GM18868 (cell line): ENCODE measurements at regions not wholly inside any gene's neighbourhood (a gene's known extent, or its start where the extent isn't known, plus 50 kb on each side); places are given as distances from the start of the nearest gene placed in this dataset.
"Not testable (repeated sequence)": the region's sequence is repeated elsewhere in the genome, so short reads cannot be mapped to it uniquely, and the experiment has no call there.

ENCODE experiments used
- ATAC-seq: cut with Tn5 transposase; IDR thresholded peaks from one replicate; pipeline ENCODE4 v1.9.1; 2021; ENCODE audit warnings: mild to moderate bottlenecking, moderate library complexity; ENCODE audit not compliant: unreplicated experiment

DNA sequence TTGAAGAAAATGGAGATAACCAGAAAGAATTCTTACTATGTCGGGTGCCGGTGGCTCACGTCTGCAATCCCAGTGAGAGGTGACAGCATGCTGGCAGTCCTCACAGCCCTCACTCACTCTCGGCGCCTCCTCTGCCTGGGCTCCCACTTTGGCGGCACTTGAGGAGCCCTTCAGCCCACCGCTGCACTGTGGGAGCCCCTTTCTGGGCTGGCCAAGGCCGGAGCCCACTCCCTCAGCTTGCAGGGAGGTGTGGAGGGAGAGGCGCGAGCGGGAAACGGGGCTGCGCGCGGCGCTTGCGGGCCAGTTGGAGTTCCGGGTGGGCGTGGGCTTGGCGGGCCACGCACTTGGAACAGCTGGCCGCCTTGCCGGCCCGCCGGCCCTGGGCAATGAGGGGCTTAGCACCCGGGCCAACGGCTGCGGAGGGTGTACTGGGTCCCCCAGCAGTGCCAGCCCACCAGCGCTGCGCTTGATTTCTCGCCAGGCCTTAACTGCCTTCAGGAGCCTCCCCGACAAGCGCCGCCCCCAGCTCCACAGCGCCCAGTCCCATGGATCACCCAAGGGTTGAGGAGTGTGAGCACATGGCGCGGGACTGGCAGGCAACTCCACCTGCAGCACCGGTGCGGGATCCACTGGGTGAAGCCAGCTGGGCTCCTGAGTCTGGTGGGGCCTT lies 1672.5 kb upstream of the B3GALT2 start:
- not testable (repeated sequence) for ATAC-seq

DNA sequence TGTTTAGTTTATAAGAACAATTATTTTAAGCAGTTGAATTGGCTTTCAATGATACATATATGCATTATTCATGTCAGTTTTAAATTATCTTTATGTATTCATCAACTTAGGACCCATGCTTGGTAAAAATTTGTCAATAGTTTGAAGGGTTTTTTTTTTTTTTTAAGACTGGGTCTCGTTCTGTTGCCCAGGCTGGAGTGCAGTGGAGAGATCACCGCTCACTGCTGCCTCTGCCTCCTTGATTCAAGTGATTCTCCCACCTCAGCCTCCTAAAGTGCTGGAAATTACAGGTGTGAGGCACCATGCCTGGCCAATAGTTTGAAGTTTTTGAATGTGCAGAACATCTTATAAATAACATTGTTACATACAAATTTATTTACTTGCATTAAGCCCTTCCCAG lies 1671.0 kb upstream of the B3GALT2 start:
- ATAC-seq, result no peak

DNA sequence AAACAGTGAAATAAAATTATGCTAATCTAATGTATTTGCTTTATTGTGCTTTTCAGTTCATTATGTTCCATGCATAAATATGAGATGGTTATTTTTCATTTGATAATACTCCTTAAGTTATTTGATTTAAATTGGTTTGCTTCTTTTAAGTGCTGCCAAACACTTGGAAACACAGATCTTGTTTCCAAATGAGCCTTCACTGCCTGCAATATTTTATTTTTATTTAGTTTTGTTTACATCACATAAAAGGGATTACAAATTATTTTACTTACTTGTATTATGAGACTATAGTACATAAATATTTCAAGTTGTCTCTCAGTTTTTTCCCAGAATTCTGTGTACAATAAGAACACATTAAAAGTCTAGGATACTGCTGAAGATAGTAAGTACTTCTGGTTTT lies 1662.4 kb upstream of the B3GALT2 start:
- no peak for ATAC-seq

DNA sequence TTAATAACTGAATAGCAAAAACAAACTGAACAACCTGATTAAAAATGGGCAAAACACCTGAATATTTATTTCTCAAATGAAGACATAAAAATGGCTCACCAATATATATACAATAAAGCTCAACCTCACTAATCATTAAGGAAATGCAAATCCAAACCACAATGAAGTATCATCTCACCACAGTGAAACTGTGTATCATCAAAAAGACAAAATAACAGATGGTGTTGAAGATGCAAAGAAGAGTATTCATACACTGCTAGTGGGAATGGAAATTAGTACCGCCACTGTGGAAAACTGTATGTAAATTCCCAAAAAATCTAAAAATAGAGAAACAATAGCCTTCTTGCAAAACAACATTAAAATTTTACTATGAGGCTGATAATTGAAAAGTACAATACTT lies 1660.1 kb upstream of the B3GALT2 start:
- ATAC-seq, result no peak

DNA sequence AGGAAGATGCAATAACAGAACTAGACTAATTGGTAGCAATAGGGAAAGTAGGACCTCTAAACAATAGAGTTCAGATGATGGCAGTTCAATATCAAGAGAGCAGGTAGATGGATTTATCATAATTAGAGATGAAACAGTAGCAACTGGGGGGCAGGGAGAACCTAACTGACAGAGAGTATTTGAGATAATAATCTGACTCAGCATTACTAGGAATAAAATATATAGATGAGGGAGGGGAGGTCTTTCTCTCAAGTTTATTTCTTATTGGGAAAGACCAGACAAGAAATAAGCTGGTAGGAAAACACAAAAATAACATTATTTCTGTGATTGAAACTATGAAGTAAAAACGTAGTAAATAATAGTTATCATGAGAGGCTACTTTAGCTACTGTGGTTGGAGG lies 1656.7 kb upstream of the B3GALT2 start:
- no peak for ATAC-seq

DNA sequence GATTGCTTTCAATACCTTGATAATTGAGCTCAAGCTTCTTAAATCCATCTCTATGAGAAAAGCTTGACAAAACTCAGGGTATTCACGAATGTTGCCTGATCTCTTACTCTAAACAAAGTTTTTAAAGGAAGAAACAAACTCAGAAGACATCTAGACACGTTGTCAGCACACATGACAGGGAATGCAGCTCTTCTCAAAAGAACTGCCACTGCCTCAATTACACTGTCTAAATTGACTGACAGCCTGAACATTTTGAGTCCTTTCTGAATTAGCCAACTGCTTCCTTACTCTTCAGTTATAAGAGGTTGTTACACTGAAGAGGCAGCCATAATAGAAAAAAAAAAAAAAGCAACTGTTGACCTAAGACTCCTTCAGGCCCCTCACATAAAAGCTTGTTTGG lies 1646.7 kb upstream of the B3GALT2 start:
- ATAC-seq, result no peak

DNA sequence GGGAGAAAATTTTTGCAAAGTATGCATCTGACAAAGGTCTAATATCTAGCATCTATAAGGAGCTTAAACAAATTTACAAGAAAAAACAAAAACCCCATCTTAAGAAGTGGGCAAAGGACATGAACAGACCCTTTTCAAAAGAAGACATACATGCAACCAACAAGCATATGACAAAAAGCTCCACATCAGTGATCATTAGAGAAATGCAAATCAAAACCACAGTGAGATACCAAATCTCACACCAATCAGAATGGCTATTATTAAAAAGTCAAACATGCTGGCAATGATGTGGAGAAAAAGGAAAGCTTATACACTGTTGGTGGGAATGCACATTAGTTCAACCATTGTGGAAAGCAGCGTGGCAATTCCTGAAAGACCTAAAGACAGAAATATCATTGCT lies 1645.2 kb upstream of the B3GALT2 start:
- not testable (repeated sequence) for ATAC-seq

DNA sequence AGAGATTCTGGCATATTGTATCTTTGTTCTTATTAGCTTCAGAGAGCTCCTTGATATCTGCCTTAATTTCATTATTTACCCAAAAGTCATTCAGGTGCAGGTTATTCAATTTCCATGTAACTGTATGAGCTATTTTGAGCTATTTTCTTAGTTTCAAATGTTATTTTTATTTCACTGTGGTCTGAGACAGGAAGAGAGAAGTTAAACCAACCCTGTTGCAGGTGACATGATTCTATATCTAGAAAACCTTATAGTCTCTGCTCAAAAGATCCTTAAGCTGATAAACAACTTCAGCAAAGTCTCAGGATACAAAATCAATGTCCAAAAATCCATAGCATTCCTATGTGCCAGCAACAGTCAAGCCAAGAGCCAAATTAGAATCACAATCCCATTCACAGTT lies 1644.0 kb upstream of the B3GALT2 start:
- peak; percentile 86 for ATAC-seq

DNA sequence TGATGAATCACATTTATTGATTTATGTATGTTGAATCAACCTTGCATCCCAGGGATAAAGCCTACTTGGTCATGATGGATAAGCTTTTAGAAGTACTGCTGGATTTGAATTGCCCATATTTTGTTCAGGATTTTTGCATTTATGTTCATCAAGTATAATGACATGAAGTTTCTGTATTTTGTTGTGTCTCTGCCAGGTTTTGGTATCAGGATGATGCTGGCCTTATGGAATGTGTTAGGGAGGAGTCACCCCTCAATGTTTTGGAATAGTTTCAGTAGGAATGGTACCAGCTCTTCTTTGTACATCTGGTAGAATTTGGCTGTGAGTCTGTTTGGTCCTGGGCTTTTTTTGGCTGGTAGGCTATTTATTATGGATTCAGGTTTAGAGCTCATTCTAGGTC lies 1643.1 kb upstream of the B3GALT2 start:
- ATAC-seq, result no peak

DNA sequence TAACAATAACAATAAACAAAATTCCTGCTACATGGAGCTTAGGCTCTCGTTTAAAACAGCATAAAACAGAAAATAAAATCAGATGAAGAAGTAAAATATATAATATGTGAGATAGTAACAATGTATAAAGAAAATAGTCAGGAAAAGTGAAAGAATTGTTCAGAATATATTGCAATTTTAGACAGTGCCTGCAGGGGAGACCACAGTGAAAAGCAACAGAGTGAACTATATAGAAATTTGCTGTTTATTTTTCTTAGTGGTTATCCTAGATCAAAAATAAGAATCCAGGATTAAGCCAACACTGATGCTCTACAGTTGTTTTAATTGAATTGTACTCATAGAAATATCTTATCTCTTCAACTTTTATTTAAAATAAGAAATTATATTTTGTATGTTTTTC lies 1639.0 kb upstream of the B3GALT2 start:
- no peak for ATAC-seq

DNA sequence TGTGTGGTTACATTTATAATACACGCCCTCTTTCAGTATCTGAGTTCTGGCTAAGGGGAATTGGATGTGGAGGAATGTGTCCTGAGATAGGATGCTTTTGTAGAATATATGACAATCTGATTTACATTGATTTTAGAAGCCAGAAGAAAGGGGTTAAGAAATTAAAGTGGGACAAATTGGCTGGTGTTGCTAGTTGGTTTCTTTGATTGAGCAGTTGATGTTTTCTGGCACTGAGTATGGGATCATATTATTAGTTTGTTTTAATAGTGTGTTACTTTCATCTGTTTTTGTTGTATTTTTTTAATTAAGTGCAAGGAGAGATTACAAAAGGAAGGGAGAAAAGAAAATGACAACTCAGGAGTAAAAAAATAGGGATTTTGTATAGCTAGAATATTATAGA lies 1634.7 kb upstream of the B3GALT2 start:
- no peak for ATAC-seq

DNA sequence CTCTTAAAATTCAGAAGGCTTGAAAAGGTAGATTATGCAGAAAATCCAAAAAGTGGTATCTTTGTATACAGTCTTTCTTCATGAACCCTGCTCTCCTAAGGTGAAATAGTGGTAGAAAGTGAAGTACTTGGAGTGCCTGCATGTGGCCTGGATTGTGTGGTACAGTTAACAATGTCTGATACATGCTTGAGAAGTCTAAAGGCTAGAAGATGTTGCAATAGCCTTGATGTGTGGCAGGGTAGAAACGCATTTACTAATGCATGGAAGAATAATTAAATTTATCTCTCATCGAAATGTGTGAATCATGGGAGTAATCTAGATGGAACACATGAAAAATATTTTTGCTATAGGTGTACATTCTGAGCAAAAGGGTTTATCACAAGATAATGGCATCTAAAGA lies 1632.3 kb upstream of the B3GALT2 start:
- no peak for ATAC-seq

DNA sequence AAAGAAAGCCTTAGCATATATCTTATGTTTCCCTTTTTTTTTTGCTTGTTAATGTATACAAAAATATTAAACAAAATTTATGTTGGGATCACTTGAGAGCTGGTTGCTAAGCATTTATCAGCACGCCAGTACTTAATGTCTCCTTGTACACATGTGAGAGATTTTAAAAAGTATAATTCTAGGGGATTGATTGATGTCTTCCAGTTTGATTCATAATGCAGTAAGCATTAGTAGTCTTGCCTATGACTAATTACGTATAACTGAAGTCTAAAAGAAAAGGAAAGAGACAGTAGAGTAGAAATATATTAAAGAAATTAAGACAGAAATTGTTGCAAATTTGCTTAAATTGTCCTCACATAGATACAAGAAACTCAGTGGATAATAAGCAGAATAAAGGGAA lies 1630.4 kb upstream of the B3GALT2 start:
- ATAC-seq, result no peak

DNA sequence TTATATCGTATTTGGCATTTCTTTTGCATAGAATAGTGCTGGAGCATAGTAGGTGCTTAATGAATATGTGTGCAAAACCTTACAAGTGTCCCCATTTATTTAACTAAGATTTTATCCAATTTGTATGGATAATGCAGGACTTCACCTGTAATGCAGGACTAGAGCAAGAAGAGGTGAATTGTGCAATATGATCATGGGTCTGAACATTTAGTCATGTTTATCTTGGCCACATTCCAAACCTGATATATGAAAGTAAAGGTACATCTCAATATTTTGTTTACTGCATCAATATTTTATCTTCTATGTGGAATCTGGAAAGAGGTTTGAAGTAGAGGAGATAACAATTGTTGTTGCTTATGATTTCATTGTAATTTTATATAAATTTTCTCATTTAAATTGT lies 1626.7 kb upstream of the B3GALT2 start:
- ATAC-seq, result no peak

DNA sequence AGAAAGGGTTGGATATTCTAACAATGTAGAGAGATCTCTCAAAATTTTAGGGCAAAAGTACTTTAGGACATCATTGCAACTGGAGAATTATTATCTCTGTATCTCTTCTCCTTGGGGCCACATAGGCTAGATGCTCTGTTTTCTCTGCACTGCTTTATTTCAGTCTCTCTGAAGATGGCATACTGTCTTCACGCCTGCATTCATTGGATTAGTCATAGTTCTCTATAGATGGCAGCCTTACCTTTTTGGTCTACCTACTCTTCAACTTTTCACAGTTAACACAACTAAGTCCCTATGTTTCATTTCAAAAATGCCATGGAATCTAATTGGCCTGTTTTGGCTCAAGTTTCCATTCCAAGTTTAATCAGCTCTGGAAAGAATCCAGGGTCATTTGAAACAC lies 1623.3 kb upstream of the B3GALT2 start:
- peak; percentile 59 for ATAC-seq

DNA sequence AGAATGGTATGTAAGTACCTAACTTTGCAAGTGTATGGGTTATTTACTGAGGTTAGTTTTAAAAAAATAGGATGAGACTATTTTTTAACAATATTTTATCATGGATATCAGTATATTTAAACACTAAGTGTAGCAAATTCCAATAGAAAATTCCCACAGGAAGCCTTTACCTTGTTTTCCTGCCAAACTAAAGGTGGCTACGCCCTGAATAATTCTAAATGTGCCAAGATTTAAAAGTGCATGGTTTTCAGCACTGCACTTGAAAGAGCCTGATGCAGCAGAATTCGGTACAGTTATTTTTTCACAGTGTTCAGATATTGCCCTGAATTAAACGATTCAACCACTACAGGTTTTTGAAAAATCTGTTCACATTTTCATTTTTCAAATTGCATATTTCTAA lies 1622.8 kb upstream of the B3GALT2 start:
- ATAC-seq, result no peak

DNA sequence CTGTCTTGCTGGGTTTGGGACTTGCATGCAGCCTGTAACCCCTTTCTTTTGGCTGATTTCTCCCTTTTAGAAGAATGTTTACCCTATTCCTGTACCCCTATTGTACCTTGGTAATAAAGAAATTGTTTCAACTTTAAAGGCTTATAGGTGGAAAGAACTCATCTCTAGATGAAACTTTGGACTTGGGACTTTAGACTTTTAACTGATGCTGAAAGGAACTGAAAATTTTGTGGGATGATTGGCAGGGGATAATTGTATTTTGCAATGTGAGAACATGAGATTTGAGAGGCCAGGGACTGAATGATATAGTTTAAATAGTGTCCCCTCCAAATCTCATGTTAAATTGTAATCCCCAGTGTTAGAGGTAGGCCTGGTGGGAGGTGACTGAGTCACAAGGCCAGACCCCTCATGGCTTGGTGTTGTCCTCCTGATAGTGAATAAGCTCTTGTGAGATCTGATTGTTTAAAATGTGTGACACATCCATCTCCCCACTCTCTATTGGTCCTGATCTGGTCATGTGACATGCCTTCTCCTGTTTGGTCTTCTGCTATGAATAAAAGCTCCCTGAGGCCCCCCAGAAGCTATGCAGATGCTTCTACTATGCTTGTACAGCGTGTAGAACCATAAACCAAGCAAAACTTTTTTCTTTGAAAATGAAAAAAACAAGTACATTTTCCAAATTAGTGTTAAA lies 1621.3 kb upstream of the B3GALT2 start:
- ATAC-seq, result no peak

DNA sequence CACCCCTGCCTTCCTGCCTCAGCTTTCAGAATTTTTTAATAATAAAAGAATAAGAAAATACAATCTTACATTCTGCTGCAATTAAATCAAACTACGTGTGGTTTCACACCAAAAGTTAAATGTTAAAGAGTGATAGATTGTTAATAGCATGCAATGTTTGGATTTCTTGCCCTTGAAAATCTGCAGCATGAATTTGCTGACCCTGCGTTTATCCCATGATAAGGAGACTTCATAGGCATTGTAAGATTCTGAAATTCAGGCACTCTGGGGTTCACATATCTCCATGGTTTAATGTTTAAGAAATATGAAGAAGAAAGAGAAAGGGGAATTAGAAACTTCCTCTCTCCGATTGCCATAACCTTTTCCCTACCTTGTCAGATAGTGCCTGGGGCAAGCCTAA lies 1616.2 kb upstream of the B3GALT2 start:
- no peak for ATAC-seq

DNA sequence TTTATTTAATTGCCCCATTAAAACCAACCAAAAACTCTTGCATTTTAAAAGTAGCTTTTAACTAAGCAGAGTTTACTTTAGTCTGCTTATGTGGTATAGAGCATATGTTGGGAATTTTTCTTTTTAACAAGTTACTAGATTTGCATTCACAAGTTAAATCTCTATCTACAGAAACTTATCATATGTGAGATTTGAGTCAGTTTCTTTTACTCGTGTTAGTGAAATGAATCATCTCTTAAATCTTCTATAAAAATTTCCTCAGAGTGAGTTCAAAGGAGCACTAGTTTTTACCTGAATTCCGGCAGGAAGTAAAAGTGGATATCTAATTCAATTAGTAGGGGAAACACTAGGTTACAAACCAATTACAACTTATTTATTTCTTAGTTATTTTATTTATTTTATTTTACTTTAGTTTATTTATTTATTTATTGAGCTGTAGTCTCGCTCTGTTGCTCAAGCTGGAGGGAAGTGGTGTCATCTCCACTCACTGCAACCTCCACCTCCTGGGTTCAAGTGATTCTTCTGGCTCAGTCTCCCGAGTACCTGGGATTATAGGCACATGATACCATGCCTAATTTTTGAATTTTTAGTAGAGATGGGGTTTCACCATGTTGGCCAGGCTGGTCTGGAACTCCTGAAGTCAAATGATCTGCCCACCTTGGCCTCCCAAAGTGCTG lies 1609.6 kb upstream of the B3GALT2 start:
- peak; percentile 86 for ATAC-seq

DNA sequence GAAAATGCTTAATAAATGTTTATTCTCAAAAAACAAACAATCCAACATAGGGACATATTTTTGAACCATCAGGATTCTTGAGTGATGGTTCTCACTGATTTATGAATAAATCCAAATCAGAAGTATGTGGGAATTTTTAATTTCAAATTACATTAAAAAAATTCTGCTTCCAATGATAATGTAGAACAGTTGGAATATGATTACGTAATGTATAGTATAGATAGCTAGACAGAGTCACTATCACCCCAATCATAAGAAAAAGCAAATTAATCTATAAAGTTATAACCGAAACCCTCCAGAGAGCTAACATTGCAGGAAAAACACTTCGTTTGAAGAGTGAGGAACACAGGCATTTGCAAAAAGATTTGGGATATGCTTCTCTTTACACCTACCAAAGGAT lies 1600.6 kb upstream of the B3GALT2 start:
- no peak for ATAC-seq

DNA sequence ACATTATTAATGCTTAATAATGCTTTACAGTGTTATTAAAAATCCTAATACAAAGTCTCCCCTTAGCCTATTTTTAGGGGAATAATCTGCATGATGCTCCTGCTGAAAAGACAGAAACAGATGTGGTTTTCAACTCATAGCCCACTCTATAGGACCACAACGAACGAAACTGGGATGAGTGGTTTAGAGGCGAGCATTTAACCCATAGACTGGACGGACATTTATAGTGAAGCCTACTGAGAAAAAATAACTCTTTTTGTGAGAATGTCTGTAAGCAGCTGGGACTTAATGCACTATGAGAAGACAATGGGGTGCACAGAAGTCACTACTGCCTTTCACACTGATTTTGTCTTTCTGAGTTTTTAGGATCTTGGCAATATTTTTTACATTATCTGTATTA lies 1599.6 kb upstream of the B3GALT2 start:
- ATAC-seq, result no peak

DNA sequence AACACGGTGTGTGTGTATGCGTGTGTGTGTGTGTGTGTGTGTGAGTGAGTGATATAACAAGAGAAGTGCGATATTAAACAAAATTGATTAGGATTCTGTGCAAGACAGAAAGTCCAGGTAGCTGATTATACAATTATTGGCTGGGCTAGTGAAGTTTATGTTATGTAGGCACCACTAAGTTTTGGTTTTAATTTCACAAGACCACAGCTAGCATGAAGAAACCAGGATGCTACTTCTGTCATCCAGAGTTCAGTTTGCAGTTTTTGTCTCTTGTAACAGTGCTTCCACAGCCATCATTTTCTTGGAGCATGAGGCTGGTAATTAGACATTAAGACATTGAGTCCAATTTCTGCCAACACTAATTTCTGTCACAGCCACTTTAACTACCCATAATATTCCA lies 1590.2 kb upstream of the B3GALT2 start:
- no peak for ATAC-seq
